A673 (cell line): ENCODE measurements at regions not wholly inside any gene's neighbourhood (a gene's known extent, or its start where the extent isn't known, plus 50 kb on each side); places are given as distances from the start of the nearest gene placed in this dataset.

Experiments
- EZH2 ChIP-seq: fragments of 200-600 bp; sonication (generic); IDR thresholded peaks from 2 replicates; pipeline ENCODE4 v1.6.1; 2017; ENCODE audit warnings: borderline replicate concordance, low read depth, mild to moderate bottlenecking, mixed read lengths, antibody characterized with exemption, low read length; ENCODE audit not compliant: poor library complexity, severe bottlenecking
- TF ChIP-seq, protein P1 (sequence below): fragments of 300-800, 200-600 bp; sonication (generic); conservative IDR thresholded peaks from 2 replicates; pipeline ENCODE4 v1.5.1; 2017; ENCODE audit warnings: low read depth, mild to moderate bottlenecking, antibody characterized with exemption, low read length, moderate library complexity, mixed read lengths

DNA sequence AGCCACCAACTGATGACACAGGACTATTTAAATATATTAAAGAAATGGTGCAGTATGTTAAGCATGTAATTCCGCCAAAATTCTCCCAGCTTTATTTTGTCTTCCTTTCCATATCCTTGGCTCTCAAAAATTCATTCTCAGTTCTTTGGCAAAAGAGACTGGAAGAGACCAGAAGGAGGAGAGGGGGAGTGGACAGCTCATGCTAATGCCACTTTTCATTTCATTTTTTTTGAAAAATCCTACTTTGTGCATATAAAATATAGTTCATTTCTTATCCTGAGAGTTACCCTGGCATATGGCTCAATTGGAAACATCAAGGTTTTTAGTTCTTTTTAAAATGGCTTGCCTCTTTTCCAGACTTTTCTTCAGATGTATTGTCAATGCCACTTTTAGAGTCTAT is 128.5 kb upstream of the VRK2 start:
- TF ChIP-seq, protein P1, sequence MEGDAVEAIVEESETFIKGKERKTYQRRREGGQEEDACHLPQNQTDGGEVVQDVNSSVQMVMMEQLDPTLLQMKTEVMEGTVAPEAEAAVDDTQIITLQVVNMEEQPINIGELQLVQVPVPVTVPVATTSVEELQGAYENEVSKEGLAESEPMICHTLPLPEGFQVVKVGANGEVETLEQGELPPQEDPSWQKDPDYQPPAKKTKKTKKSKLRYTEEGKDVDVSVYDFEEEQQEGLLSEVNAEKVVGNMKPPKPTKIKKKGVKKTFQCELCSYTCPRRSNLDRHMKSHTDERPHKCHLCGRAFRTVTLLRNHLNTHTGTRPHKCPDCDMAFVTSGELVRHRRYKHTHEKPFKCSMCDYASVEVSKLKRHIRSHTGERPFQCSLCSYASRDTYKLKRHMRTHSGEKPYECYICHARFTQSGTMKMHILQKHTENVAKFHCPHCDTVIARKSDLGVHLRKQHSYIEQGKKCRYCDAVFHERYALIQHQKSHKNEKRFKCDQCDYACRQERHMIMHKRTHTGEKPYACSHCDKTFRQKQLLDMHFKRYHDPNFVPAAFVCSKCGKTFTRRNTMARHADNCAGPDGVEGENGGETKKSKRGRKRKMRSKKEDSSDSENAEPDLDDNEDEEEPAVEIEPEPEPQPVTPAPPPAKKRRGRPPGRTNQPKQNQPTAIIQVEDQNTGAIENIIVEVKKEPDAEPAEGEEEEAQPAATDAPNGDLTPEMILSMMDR = no peak
- no peak for TF ChIP-seq EZH2
